C4-2B (cell line): ENCODE measurements at regions not wholly inside any gene's neighbourhood (a gene's known extent, or its start where the extent isn't known, plus 50 kb on each side); places are given as distances from the start of the nearest gene placed in this dataset.

ENCODE experiments used
- ZFX ChIP-seq: fragments of 450-650 bp; IDR thresholded peaks from 2 replicates; pipeline ENCODE4 v1.6.1; 2017
- TF ChIP-seq, protein P1 (sequence below): fragments of 450-650 bp; conservative IDR thresholded peaks from 2 replicates; pipeline ENCODE4 v1.5.1; 2017; ENCODE audit warnings: mild to moderate bottlenecking

DNA sequence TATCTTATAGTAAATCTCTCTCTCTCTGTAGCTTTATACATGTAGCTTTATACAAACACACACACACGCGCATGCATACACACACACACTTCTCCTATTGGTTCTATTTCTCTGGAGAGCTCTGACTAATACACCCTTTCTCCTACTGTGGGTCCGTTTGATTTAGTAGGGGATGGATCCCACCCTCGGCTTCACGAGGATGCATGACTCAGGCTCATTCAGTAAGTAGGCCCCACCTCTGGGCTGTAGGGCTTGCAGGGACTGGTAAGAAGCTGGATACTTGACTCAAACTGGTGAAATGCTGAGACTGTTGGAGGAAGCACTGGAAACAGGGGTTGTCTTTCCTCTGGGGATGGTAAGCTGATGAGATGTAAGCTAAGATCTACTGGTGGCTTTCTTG, 98.7 kb downstream of the SLC24A2 start:
- TF ChIP-seq, protein P1, sequence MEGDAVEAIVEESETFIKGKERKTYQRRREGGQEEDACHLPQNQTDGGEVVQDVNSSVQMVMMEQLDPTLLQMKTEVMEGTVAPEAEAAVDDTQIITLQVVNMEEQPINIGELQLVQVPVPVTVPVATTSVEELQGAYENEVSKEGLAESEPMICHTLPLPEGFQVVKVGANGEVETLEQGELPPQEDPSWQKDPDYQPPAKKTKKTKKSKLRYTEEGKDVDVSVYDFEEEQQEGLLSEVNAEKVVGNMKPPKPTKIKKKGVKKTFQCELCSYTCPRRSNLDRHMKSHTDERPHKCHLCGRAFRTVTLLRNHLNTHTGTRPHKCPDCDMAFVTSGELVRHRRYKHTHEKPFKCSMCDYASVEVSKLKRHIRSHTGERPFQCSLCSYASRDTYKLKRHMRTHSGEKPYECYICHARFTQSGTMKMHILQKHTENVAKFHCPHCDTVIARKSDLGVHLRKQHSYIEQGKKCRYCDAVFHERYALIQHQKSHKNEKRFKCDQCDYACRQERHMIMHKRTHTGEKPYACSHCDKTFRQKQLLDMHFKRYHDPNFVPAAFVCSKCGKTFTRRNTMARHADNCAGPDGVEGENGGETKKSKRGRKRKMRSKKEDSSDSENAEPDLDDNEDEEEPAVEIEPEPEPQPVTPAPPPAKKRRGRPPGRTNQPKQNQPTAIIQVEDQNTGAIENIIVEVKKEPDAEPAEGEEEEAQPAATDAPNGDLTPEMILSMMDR = no peak
- no peak for TF ChIP-seq ZFX
